GM12875 (cell line): ENCODE measurements at regions not wholly inside any gene's neighbourhood (a gene's known extent, or its start where the extent isn't known, plus 50 kb on each side); places are given as distances from the start of the nearest gene placed in this dataset.

Experiments used
- H3K4me3 ChIP-seq: one replicate; pipeline ENCODE4 v1.5.1; 2011; ENCODE audit warnings: low read depth, low read length, control low read depth
- TF ChIP-seq, protein P1 (sequence below): IDR thresholded peaks from 2 replicates; pipeline ENCODE4 v1.5.1; 2011; ENCODE audit warnings: low read depth, mild to moderate bottlenecking, control low read depth, inconsistent platforms, low read length, moderate library complexity, borderline replicate concordance; ENCODE audit not compliant: insufficient read depth

- H3K4me3 ChIP-seq = no peak overlapping the region
- TF ChIP-seq, protein P1, sequence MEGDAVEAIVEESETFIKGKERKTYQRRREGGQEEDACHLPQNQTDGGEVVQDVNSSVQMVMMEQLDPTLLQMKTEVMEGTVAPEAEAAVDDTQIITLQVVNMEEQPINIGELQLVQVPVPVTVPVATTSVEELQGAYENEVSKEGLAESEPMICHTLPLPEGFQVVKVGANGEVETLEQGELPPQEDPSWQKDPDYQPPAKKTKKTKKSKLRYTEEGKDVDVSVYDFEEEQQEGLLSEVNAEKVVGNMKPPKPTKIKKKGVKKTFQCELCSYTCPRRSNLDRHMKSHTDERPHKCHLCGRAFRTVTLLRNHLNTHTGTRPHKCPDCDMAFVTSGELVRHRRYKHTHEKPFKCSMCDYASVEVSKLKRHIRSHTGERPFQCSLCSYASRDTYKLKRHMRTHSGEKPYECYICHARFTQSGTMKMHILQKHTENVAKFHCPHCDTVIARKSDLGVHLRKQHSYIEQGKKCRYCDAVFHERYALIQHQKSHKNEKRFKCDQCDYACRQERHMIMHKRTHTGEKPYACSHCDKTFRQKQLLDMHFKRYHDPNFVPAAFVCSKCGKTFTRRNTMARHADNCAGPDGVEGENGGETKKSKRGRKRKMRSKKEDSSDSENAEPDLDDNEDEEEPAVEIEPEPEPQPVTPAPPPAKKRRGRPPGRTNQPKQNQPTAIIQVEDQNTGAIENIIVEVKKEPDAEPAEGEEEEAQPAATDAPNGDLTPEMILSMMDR = no peak
Measured at GRCh38 chr2:224134003-224134734, 95.1 kb upstream of the SERPINE2 start.

GRCh38 chr2:224133387-224133786 is 94.3 kb upstream of the SERPINE2 start:
- no peak overlapping the region for H3K4me3 ChIP-seq
- TF ChIP-seq, protein P1 = no peak

DNA sequence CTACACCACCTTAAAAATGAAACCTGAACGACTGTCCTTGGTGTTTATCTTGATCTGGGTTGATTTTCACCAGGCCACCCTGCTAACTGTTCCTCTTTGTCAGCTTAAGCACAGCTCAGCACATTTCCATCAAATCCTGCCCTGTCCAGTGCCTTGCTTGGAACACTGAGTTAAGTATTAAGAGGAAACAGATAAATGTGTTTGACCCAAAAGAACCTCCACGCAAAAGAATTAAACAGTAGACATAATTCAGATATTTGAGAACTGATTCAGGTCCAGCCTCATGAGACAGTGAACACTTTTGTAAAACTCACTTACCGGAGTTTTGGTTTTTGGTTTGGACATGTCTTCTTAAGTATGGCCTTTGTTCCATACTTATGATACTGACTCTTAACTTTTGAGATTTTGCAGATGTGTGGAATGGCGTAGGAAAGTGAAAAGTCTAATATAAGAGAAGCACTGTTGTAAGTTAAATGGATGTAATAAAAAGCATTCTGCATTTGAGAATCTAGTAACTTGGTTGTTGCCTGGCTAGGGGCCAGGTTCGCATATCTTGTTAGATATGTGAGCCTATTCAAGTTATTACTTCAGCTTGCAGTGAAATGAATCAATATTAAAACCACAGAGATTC is 88.9 kb upstream of the SERPINE2 start:
- TF ChIP-seq, protein P1 = no peak
- H3K4me3 ChIP-seq = no peak overlapping the region

DNA sequence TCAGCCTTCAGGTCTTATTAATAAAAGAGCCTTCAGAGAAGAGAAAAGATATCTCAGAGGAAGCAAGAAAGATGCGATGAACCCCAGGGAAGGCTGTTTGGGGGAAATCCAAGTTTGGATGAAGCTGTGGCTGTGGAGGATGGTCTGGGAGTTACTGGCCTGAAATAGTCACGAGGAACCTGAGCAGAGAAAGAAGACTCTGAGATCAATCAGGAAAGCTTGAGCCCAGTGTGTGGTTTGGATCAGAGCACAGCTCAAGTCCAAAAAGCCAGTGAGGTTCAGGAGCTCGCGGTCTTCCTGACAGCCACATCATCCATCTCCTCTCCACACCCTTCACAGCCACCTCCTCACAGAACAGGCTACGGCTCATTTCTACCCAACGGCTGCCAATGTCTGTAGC is 87.4 kb upstream of the SERPINE2 start:
- TF ChIP-seq, protein P1 = no peak
- H3K4me3 ChIP-seq = no peak overlapping the region

DNA sequence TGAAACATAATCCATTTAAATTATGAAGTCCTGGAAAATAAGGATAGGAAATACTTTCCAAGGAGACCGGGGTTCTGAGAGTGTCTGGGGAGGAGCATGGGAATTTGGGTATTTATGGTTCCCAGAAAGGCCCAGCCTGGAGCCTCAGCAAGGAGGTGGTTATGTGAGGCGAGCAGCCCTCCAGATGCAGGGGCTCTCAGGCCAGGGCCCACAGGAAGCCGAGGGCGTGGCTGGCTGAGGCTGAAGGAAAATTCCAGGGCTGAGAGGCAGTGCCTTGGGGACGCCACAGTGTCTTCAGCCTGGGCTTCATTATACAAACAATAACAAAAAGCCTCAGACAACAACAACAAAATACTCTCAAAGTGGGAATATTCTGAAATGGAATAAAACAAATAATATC is 86.9 kb upstream of the SERPINE2 start:
- TF ChIP-seq, protein P1 = no peak
- no peak overlapping the region for H3K4me3 ChIP-seq

- TF ChIP-seq, protein P1 = no peak
- no peak overlapping the region for H3K4me3 ChIP-seq
Measured at GRCh38 chr2:224122542-224122941, 83.5 kb upstream of the SERPINE2 start.
